Transverse colon (tissue), 4 donors: ENCODE measurements at regions not wholly inside any gene's neighbourhood (a gene's known extent, or its start where the extent isn't known, plus 50 kb on each side); places are given as distances from the start of the nearest gene placed in this dataset.
A peak's percentile ranks its signal among the peaks of the same experiment; 100 is the strongest.

Source experiments
- DNase-seq: peaks from one replicate; pipeline ENCODE4 v3.0.0-alpha.2; 2019
- H3K27ac ChIP-seq, 4 donors: fragments of 200-600 bp; sonication (generic); 2 replicates each; pipeline ENCODE4 v1.5.1; 2016 to 2018; ENCODE audit warnings: inconsistent platforms in 4 of 4
- H3K27me3 ChIP-seq: fragments of 200-600 bp; sonication (generic); 2 replicates; pipeline ENCODE4 v1.5.1; 2017; ENCODE audit warnings: inconsistent platforms
- H3K36me3 ChIP-seq, 4 donors: fragments of 200-600 bp; sonication (generic); 2 replicates each; pipeline ENCODE4 v1.5.1; 2017 to 2019; ENCODE audit warnings: inconsistent platforms in 4 of 4
- H3K4me1 ChIP-seq, 4 donors: fragments of 200-600 bp; sonication (generic); 2 replicates each; pipeline ENCODE4 v1.5.1; 2017 to 2020; ENCODE audit warnings: inconsistent platforms in 4 of 4
- H3K4me3 ChIP-seq, 4 donors: fragments of 200-600 bp; sonication (generic); 1 replicate in 1 of 4; 2 replicates in 3 of 4; pipeline versions ENCODE4 v1.5.1 to v1.6.1; 2017 to 2019; ENCODE audit warnings: inconsistent platforms in 4 of 4
- H3K9me3 ChIP-seq, 2 donors: fragments of 200-600 bp; sonication (generic); 2 replicates each; pipeline ENCODE4 v1.5.1; 2017 to 2019; ENCODE audit warnings: inconsistent platforms in 2 of 2
- CTCF ChIP-seq, 5 experiments: fragments of 200-600 bp in 3 of 5; fragments of 450-650 bp in 2 of 5; sonication (generic) in 3 of 5; IDR thresholded peaks; 1 replicate in 2 of 5; 2 replicates in 3 of 5; pipeline ENCODE4 v1.5.1; 2016 to 2017; ENCODE audit warnings: antibody characterized with exemption in 5 of 5, inconsistent platforms in 3 of 5, mild to moderate bottlenecking in 2 of 5, moderate library complexity in 1 of 5
- EP300 ChIP-seq: sonication (generic); formaldehyde crosslinking; IDR thresholded peaks from one replicate; pipeline ENCODE4 v1.6.1; 2017; ENCODE audit warnings: antibody characterized with exemption, low read depth
- POLR2A ChIP-seq: fragments of 450-650 bp; IDR thresholded peaks from one replicate; pipeline ENCODE4 v1.6.1; 2016; ENCODE audit warnings: antibody characterized with exemption, mild to moderate bottlenecking, moderate library complexity
- POLR2AphosphoS5 ChIP-seq, 3 donors: sonication (generic); formaldehyde crosslinking; IDR thresholded peaks; one replicate each; pipeline ENCODE4 v1.6.1; 2016; ENCODE audit warnings: antibody characterized with exemption in 3 of 3
- WGBS, 2 donors: methylation state at CpG; one replicate each; pipeline ENCODE4 v1.1.5; 2018; ENCODE audit warnings: low coverage in 1 of 2; 5-methylcytosine and 5-hydroxymethylcytosine counted together
- in situ Hi-C, 4 donors: fragments of 200-750 bp; cut with MboI; loops; one replicate each; pipeline versions ENCODE4 v1.15.0 to v1.15.1; 2017; ENCODE audit warnings: low sequenced_read_pairs in 3 of 4, low pct_ligation_motif_present in 1 of 4, low pct_unique_long_range_greater_than_20kb in 1 of 4
- intact Hi-C: fragments of 100-400 bp; cut with DNase I; formaldehyde crosslinking; loops from one replicate; pipeline ENCODE4 v1.15.1; 2023; ENCODE audit warnings: low total_unique reads

GRCh38 chr16:85971902-85972638 lies 73.1 kb downstream of the IRF8 start:
- TF ChIP-seq POLR2AphosphoS5 (IDR thresholded peaks at IDR 0.05) (no peak), EP300 (no peak), CTCF (IDR thresholded peaks at IDR 0.05) (no peak), POLR2A (no peak)
- in situ Hi-C loops (no loop called here), intact Hi-C loops (no loop called here)
- Histone ChIP-seq H3K9me3 (no peaks in the 10 kb centered on the region), H3K27ac (no peak overlapping the region), H3K4me3 (no peak overlapping the region), H3K27me3 (no peaks in the 10 kb centered on the region), H3K36me3 (no peaks in the 10 kb centered on the region), H3K4me1 (peaks cover 6 to 38% (median 19%) of the 10 kb centered on the region in 4 donors)
- WGBS, 2 donors, result 80 to 88% methylated on average over 1 to 17 of the region's 17 CpGs
- DNase-seq, result no peak

GRCh38 chr16:85974428-85975375 lies 75.7 kb downstream of the IRF8 start:
- TF ChIP-seq EP300 (peak; percentile 72), POLR2AphosphoS5 (IDR thresholded peaks at IDR 0.05) (peak in 2 of 3 donors; percentile 37 to 41), POLR2A (no peak), CTCF (IDR thresholded peaks at IDR 0.05) (no peak)
- Histone ChIP-seq H3K27ac (peak overlapping the region; percentile 75 to 86 (median 81)), H3K4me3 (no peak overlapping the region), H3K9me3 (no peaks in the 10 kb centered on the region), H3K27me3 (no peaks in the 10 kb centered on the region), H3K4me1 (peaks cover 6 to 44% (median 19%) of the 10 kb centered on the region in 4 donors), H3K36me3 (no peaks in the 10 kb centered on the region)
- peak; percentile 73 for DNase-seq
- WGBS, 2 donors, result 34 to 52% methylated on average over 4 to 13 of the region's 13 CpGs
- intact Hi-C loops (no loop called here), in situ Hi-C loops (no loop called here)

GRCh38 chr16:85975451-85975981 lies 76.6 kb downstream of the IRF8 start:
- Histone ChIP-seq H3K9me3 (no peaks in the 10 kb centered on the region), H3K4me3 (no peak overlapping the region), H3K27me3 (no peaks in the 10 kb centered on the region), H3K27ac (peak overlapping the region; percentile 75 to 86 (median 81)), H3K36me3 (no peaks in the 10 kb centered on the region), H3K4me1 (peaks cover 6 to 49% (median 22%) of the 10 kb centered on the region in 4 donors)
- in situ Hi-C loops, result no loop called here
- intact Hi-C loops, result no loop called here
- TF ChIP-seq EP300, result no peak
- peak; percentile 43 for TF ChIP-seq POLR2A
- peak in 2 of 3 donors; percentile 10 to 46 for TF ChIP-seq POLR2AphosphoS5 (IDR thresholded peaks at IDR 0.05)
- no peak for TF ChIP-seq CTCF (IDR thresholded peaks at IDR 0.05)
- 54% methylated on average over 7 of the region's 7 CpGs; no CpG with 5 or more reads in 1 of the 2 donors for WGBS, 2 donors
- peak; percentile 65 for DNase-seq

GRCh38 chr16:85978291-85978775 lies 79.4 kb downstream of the IRF8 start:
- peaks cover 6 to 58% (median 22%) of the 10 kb centered on the region in 4 donors for H3K4me1 ChIP-seq
- H3K27ac ChIP-seq, result no peak overlapping the region
- TF ChIP-seq EP300 (no peak), CTCF (IDR thresholded peaks at IDR 0.05) (no peak), POLR2AphosphoS5 (IDR thresholded peaks at IDR 0.05) (no peak), POLR2A (no peak)
- no peaks in the 10 kb centered on the region for H3K27me3 ChIP-seq
- 84 to 85% methylated on average over 9 to 22 of the region's 22 CpGs for WGBS, 2 donors
- no peaks in the 10 kb centered on the region for H3K9me3 ChIP-seq
- intact Hi-C loops (no loop called here), in situ Hi-C loops (no loop called here)
- H3K36me3 ChIP-seq, result no peaks in the 10 kb centered on the region
- DNase-seq, result no peak
- no peak overlapping the region for H3K4me3 ChIP-seq
